ENCODE measurements at regions not wholly inside any gene's neighbourhood (a gene's known extent, or its start where the extent isn't known, plus 50 kb on each side); places are given as distances from the start of the nearest gene placed in this dataset.
"Not testable (repeated sequence)": the region's sequence is repeated elsewhere in the genome, so short reads cannot be mapped to it uniquely, and the experiment has no call there.

GRCh38 chr4:58303456-58303855 is 1193.3 kb upstream of the IGFBP7 start:
- no peak for DNase-seq (ENCODE audit: low read depth)
- no peak overlapping the region for H3K4me3 ChIP-seq (ENCODE audit: low read depth, low read length)
- no peak for TF ChIP-seq CTCF (conservative IDR thresholded peaks at IDR 0.05; ENCODE audit: low read depth, low read length)

- H3K4me3 ChIP-seq (ENCODE audit: low read depth, low read length), result no peak overlapping the region
- DNase-seq (ENCODE audit: low read depth), result peak; percentile 2
- no peak for TF ChIP-seq CTCF (conservative IDR thresholded peaks at IDR 0.05; ENCODE audit: low read depth, low read length)
Observed at GRCh38 chr4:58301376-58301999, 1191.3 kb upstream of the IGFBP7 start.

- no peak for DNase-seq (ENCODE audit: low read depth)
- TF ChIP-seq CTCF (conservative IDR thresholded peaks at IDR 0.05; ENCODE audit: low read depth, low read length), result no peak
- H3K4me3 ChIP-seq (ENCODE audit: low read depth, low read length), result no peak overlapping the region
Observed at GRCh38 chr4:58286335-58286734, 1176.2 kb upstream of the IGFBP7 start.

GRCh38 chr4:58280928-58281327 is 1170.7 kb upstream of the IGFBP7 start:
- not testable (repeated sequence) for H3K4me3 ChIP-seq (ENCODE audit: low read depth, low read length); DNase-seq (ENCODE audit: low read depth)

- no peak for DNase-seq (ENCODE audit: low read depth)
- no peak overlapping the region for H3K4me3 ChIP-seq (ENCODE audit: low read depth, low read length)
Observed at GRCh38 chr4:58275856-58276255, 1165.7 kb upstream of the IGFBP7 start.

GRCh38 chr4:58274553-58274952 is 1164.4 kb upstream of the IGFBP7 start:
- H3K4me3 ChIP-seq (ENCODE audit: low read depth, low read length), result no peak overlapping the region
- no peak for TF ChIP-seq CTCF (conservative IDR thresholded peaks at IDR 0.05; ENCODE audit: low read depth, low read length)
- no peak for DNase-seq (ENCODE audit: low read depth)

More at GRCh38 chr4:58275856-58276255, 1165.7 kb upstream of the IGFBP7 start:
- TF ChIP-seq CTCF (conservative IDR thresholded peaks at IDR 0.05; ENCODE audit: low read depth, low read length), result no peak

- no peak for DNase-seq (ENCODE audit: low read depth)
- TF ChIP-seq CTCF (conservative IDR thresholded peaks at IDR 0.05; ENCODE audit: low read depth, low read length), result no peak
- H3K4me3 ChIP-seq (ENCODE audit: low read depth, low read length), result no peak overlapping the region
Observed at GRCh38 chr4:58272311-58272710, 1162.1 kb upstream of the IGFBP7 start.
